Activated B cell treated with CpG ODN at 0.5 μM for 24 hours (primary cell): ENCODE measurements at regions not wholly inside any gene's neighbourhood (a gene's known extent, or its start where the extent isn't known, plus 50 kb on each side); places are given as distances from the start of the nearest gene placed in this dataset.

Experiments used
- ATAC-seq: fragments of 200-7000 bp; cut with Tn5 transposase; one replicate; pipeline ENCODE4 v1.10.0; 2021; ENCODE audit warnings: low read depth, mild to moderate bottlenecking, moderate library complexity
- CTCF ChIA-PET: fragments of 350-600 bp; sonication (Branson Sonifier 250); formaldehyde crosslinking; loops from one replicate; lab custom pipeline; 2021; ENCODE audit warnings: antibody characterized with exemption; lab: Charles Lee
- POLR2A ChIA-PET: fragments of 350-600 bp; sonication (Branson Sonifier 250); formaldehyde crosslinking; loops from one replicate; lab custom pipeline; 2021; ENCODE audit warnings: antibody characterized with exemption; lab: Charles Lee
- DNase-seq: peaks from one replicate; pipeline ENCODE4 v3.0.0; 2022
- H3K27ac Mint-ChIP-seq: one replicate; pipeline ENCODE4 v1.8.0; 2020; ENCODE audit warnings: mixed read lengths
- H3K27me3 Mint-ChIP-seq: one replicate; pipeline ENCODE4 v1.8.0; 2021; ENCODE audit warnings: mixed read lengths
- H3K36me3 Mint-ChIP-seq: one replicate; pipeline ENCODE4 v1.8.0; 2021; ENCODE audit warnings: low read depth, mixed read lengths
- H3K4me1 Mint-ChIP-seq: one replicate; pipeline ENCODE4 v1.8.0; 2021; ENCODE audit warnings: mixed read lengths
- H3K4me3 Mint-ChIP-seq: one replicate; pipeline ENCODE4 v1.8.0; 2020; ENCODE audit warnings: mild to moderate bottlenecking, mixed read lengths
- H3K9me3 Mint-ChIP-seq: one replicate; pipeline ENCODE4 v1.8.0; 2020; ENCODE audit warnings: mixed read lengths
- CTCF ChIP-seq: fragments of 200-600 bp; IDR thresholded peaks from one replicate; pipeline ENCODE4 v1.8.0; 2022; ENCODE audit warnings: antibody characterized with exemption, mild to moderate bottlenecking
- intact Hi-C: fragments of 100-400 bp; cut with micrococcal nuclease; formaldehyde crosslinking; loops from one replicate; pipeline ENCODE4 v1.15.1; 2024

- no peak for TF ChIP-seq CTCF
- ATAC-seq (no peak), DNase-seq (no peak)
- intact Hi-C loops, result no loop called here
- H3K27ac Mint-ChIP-seq, result no peak overlapping the region
- no peak overlapping the region for H3K4me3 Mint-ChIP-seq
- H3K27me3 Mint-ChIP-seq, result no peaks in the 10 kb centered on the region
- ChIA-PET CTCF (no interaction called here), POLR2A (no interaction called here)
- H3K36me3 Mint-ChIP-seq, result no peaks in the 10 kb centered on the region
- peaks cover 3% of the 10 kb centered on the region for H3K9me3 Mint-ChIP-seq
- no peaks in the 10 kb centered on the region for H3K4me1 Mint-ChIP-seq
Measured at GRCh38 chr6:78565997-78566396, 301.4 kb upstream of the IRAK1BP1 start.

GRCh38 chr6:78570044-78570443 lies 297.3 kb upstream of the IRAK1BP1 start:
- CTCF ChIA-PET, result no interaction called here
- intact Hi-C loops, result no loop called here
- DNase-seq (no peak), ATAC-seq (no peak)
- Mint-ChIP-seq H3K4me3 (no peak overlapping the region), H3K27me3 (no peaks in the 10 kb centered on the region), H3K27ac (no peak overlapping the region), H3K36me3 (no peaks in the 10 kb centered on the region), H3K9me3 (peaks cover 7% of the 10 kb centered on the region), H3K4me1 (no peaks in the 10 kb centered on the region)
- POLR2A ChIA-PET, result no interaction called here
- TF ChIP-seq CTCF, result no peak

GRCh38 chr6:78577585-78577984 lies 289.8 kb upstream of the IRAK1BP1 start:
- DNase-seq (no peak), ATAC-seq (no peak)
- CTCF ChIA-PET, result no interaction called here
- intact Hi-C loops, result no loop called here
- Mint-ChIP-seq H3K4me3 (no peak overlapping the region), H3K36me3 (no peaks in the 10 kb centered on the region), H3K9me3 (peaks cover 2% of the 10 kb centered on the region), H3K4me1 (no peaks in the 10 kb centered on the region), H3K27ac (no peak overlapping the region), H3K27me3 (no peaks in the 10 kb centered on the region)
- POLR2A ChIA-PET, result no interaction called here
- no peak for TF ChIP-seq CTCF

GRCh38 chr6:78578430-78578829 lies 288.9 kb upstream of the IRAK1BP1 start:
- H3K9me3 Mint-ChIP-seq, result no peaks in the 10 kb centered on the region
- no peaks in the 10 kb centered on the region for H3K27me3 Mint-ChIP-seq
- ATAC-seq (no peak), DNase-seq (no peak)
- intact Hi-C loops, result no loop called here
- H3K4me3 Mint-ChIP-seq, result no peak overlapping the region
- H3K36me3 Mint-ChIP-seq, result no peaks in the 10 kb centered on the region
- no peaks in the 10 kb centered on the region for H3K4me1 Mint-ChIP-seq
- TF ChIP-seq CTCF, result no peak
- ChIA-PET POLR2A (no interaction called here), CTCF (no interaction called here)
- no peak overlapping the region for H3K27ac Mint-ChIP-seq

GRCh38 chr6:78580923-78581322 lies 286.4 kb upstream of the IRAK1BP1 start:
- no peak overlapping the region for H3K27ac Mint-ChIP-seq
- no peaks in the 10 kb centered on the region for H3K27me3 Mint-ChIP-seq
- ChIA-PET POLR2A (no interaction called here), CTCF (no interaction called here)
- H3K36me3 Mint-ChIP-seq, result no peaks in the 10 kb centered on the region
- no peaks in the 10 kb centered on the region for H3K4me1 Mint-ChIP-seq
- no peak for TF ChIP-seq CTCF
- DNase-seq (no peak), ATAC-seq (no peak)
- intact Hi-C loops, result no loop called here
- no peaks in the 10 kb centered on the region for H3K9me3 Mint-ChIP-seq
- no peak overlapping the region for H3K4me3 Mint-ChIP-seq
